GM12875 (cell line): ENCODE measurements at regions not wholly inside any gene's neighbourhood (a gene's known extent, or its start where the extent isn't known, plus 50 kb on each side); places are given as distances from the start of the nearest gene placed in this dataset.

Source experiments
- H3K4me3 ChIP-seq: one replicate; pipeline ENCODE4 v1.5.1; 2011; ENCODE audit warnings: low read depth, low read length, control low read depth
- CTCF ChIP-seq: IDR thresholded peaks from 2 replicates; pipeline ENCODE4 v1.5.1; 2011; ENCODE audit warnings: low read depth, mild to moderate bottlenecking, control low read depth, inconsistent platforms, low read length, moderate library complexity, borderline replicate concordance; ENCODE audit not compliant: insufficient read depth

- TF ChIP-seq CTCF, result no peak
These were observed 181.3 kb upstream of the ZNF608 start for GRCh38 chr5:124927735-124928134.

GRCh38 chr5:124929000-124929399 is 182.6 kb upstream of the ZNF608 start:
- H3K4me3 ChIP-seq, result no peak overlapping the region
- no peak for TF ChIP-seq CTCF

More at GRCh38 chr5:124927735-124928134, 181.3 kb upstream of the ZNF608 start:
- H3K4me3 ChIP-seq, result no peak overlapping the region

- no peak for TF ChIP-seq CTCF
- H3K4me3 ChIP-seq, result no peak overlapping the region
These were observed 186.6 kb upstream of the ZNF608 start for GRCh38 chr5:124932791-124933600.

- TF ChIP-seq CTCF, result no peak
- no peak overlapping the region for H3K4me3 ChIP-seq
These were observed 188.6 kb upstream of the ZNF608 start for GRCh38 chr5:124935065-124935464.

GRCh38 chr5:124936626-124936933 is 190.1 kb upstream of the ZNF608 start:
- TF ChIP-seq CTCF, result no peak
- H3K4me3 ChIP-seq, result no peak overlapping the region

- no peak for TF ChIP-seq CTCF
- H3K4me3 ChIP-seq, result no peak overlapping the region
These were observed 194.9 kb upstream of the ZNF608 start for GRCh38 chr5:124941051-124942049.
